GM23338 (cell line): ENCODE measurements at regions not wholly inside any gene's neighbourhood (a gene's known extent, or its start where the extent isn't known, plus 50 kb on each side); places are given as distances from the start of the nearest gene placed in this dataset.
A peak's percentile ranks its signal among the peaks of the same experiment; 100 is the strongest.

Experiments used
- ATAC-seq: fragments of 200-7000 bp; cut with Tn5 transposase; 3 replicates; pipeline ENCODE4 v1.9.1; 2020
- DNase-seq: peaks from one replicate; pipeline ENCODE4 v3.0.0-alpha.2; 2015; ENCODE audit warnings: low spot score
- H2AFZ ChIP-seq: fragments of 200-600 bp; sonication (generic); 2 replicates; pipeline ENCODE4 v1.8.0; 2016; ENCODE audit warnings: antibody characterized with exemption, mild to moderate bottlenecking, moderate library complexity
- H3F3A ChIP-seq: fragments of 200-600 bp; sonication (generic); replicated peaks from 2 replicates; pipeline ENCODE4 v1.8.0; 2017; ENCODE audit warnings: antibody characterized with exemption, mixed run types, low read depth
- H3K27ac ChIP-seq: fragments of 200-600 bp; sonication (generic); 2 replicates; pipeline ENCODE4 v1.6.1; 2016; ENCODE audit warnings: low read depth
- H3K27me3 ChIP-seq: fragments of 200-600 bp; sonication (generic); 2 replicates; pipeline ENCODE4 v1.8.0; 2016; ENCODE audit warnings: mild to moderate bottlenecking, mixed run types, moderate library complexity; ENCODE audit not compliant: insufficient read depth
- H3K36me3 ChIP-seq: fragments of 200-600 bp; sonication (generic); 2 replicates; pipeline ENCODE4 v1.8.0; 2016; ENCODE audit warnings: mild to moderate bottlenecking; ENCODE audit not compliant: insufficient read depth
- H3K4me1 ChIP-seq: fragments of 200-600 bp; sonication (generic); 2 replicates; pipeline ENCODE4 v1.8.0; 2016; ENCODE audit warnings: mild to moderate bottlenecking, moderate library complexity; ENCODE audit not compliant: insufficient read depth
- H3K4me2 ChIP-seq: fragments of 200-600 bp; sonication (generic); 2 replicates; pipeline ENCODE4 v1.7.1; 2017; ENCODE audit warnings: mixed run types
- H3K4me3 ChIP-seq: fragments of 200-600 bp; sonication (generic); 2 replicates; pipeline ENCODE4 v1.6.1; 2016; ENCODE audit warnings: mixed run types
- H3K79me2 ChIP-seq: fragments of 200-600 bp; sonication (generic); replicated peaks from 2 replicates; pipeline ENCODE4 v1.8.0; 2017; ENCODE audit warnings: mild to moderate bottlenecking; ENCODE audit not compliant: insufficient read depth
- H3K9me2 ChIP-seq: fragments of 200-600 bp; sonication (generic); 2 replicates; pipeline ENCODE4 v1.8.0; 2017; ENCODE audit not compliant: insufficient read depth
- H4K20me1 ChIP-seq: fragments of 200-600 bp; sonication (generic); replicated peaks from 2 replicates; pipeline ENCODE4 v1.8.0; 2017; ENCODE audit warnings: mild to moderate bottlenecking; ENCODE audit not compliant: insufficient read depth
- H3K27ac Mint-ChIP-seq: 2 replicates; pipeline ENCODE4 v1.8.0; 2020; ENCODE audit warnings: inconsistent platforms, mild to moderate bottlenecking, moderate library complexity, mixed read lengths
- H3K27me3 Mint-ChIP-seq: 3 replicates; pipeline ENCODE4 v1.8.0; 2022; ENCODE audit warnings: low read depth, mild to moderate bottlenecking, moderate library complexity, mixed read lengths, inconsistent platforms; ENCODE audit not compliant: insufficient read depth, poor library complexity
- H3K36me3 Mint-ChIP-seq: 3 replicates; pipeline ENCODE4 v1.8.0; 2021; ENCODE audit warnings: low read depth, mild to moderate bottlenecking, inconsistent platforms, moderate library complexity, mixed read lengths
- H3K4me1 Mint-ChIP-seq: 3 replicates; pipeline ENCODE4 v1.8.0; 2020; ENCODE audit warnings: mild to moderate bottlenecking, inconsistent platforms, mixed read lengths
- H3K4me3 Mint-ChIP-seq: 3 replicates; pipeline ENCODE4 v1.8.0; 2021; ENCODE audit warnings: moderate library complexity, mild to moderate bottlenecking, inconsistent platforms, mixed read lengths
- H3K9me3 Mint-ChIP-seq: 3 replicates; pipeline ENCODE4 v1.8.0; 2020; ENCODE audit warnings: moderate library complexity, mild to moderate bottlenecking, inconsistent platforms, mixed read lengths
- CREB1 ChIP-seq: fragments of 250-450 bp; sonication (Bioruptor Pico); IDR thresholded peaks from 2 replicates; pipeline ENCODE4 v1.5.0; 2020; ENCODE audit warnings: low read depth, mild to moderate bottlenecking, moderate library complexity
- CTCF ChIP-seq, 2 experiments: fragments of 200-600 bp in 1 of 2; sonication (generic) in 1 of 2; conservative IDR thresholded peaks; 2 replicates each; pipeline versions ENCODE4 v1.5.1 to v1.6.1; 2016 to 2017; ENCODE audit warnings: antibody characterized with exemption in 2 of 2, low read depth in 2 of 2, mild to moderate bottlenecking in 2 of 2, moderate library complexity in 1 of 2
- ZNF114 ChIP-seq: fragments of 250-450 bp; sonication (Bioruptor Pico); IDR thresholded peaks from 2 replicates; pipeline ENCODE4 v1.5.0; 2020; ENCODE audit warnings: mild to moderate bottlenecking, moderate library complexity
- ZNF462 ChIP-seq: fragments of 250-450 bp; sonication (Bioruptor Pico); IDR thresholded peaks from 2 replicates; pipeline ENCODE4 v1.5.0; 2020; ENCODE audit warnings: mild to moderate bottlenecking, moderate library complexity
- TF ChIP-seq, protein P1 (sequence below): IDR thresholded peaks from 2 replicates; pipeline ENCODE4 v1.6.1; 2016; ENCODE audit warnings: antibody characterized with exemption

DNA sequence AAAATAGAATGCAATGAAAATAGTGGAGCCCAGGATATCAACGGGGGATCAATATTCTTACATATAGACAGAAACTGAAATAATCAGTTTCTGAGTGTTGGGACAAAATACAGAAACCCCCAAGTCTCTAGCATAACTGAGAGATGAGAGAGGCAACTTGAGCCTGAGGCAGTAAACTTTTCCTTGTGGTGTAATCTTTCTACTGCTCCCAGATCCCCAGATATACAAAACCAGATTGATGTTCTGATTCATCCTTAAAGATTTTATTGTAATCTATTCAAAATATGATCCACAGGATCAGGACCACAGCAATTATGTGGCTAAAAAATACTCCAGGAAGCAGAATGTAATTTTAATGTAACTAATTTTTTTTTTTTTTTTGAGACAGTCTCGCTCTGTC is 2282.6 kb downstream of the ARAP2 start (continued):
- TF ChIP-seq ZNF462 (CRISPR knock-in tag) (no peak), CREB1 (CRISPR knock-in tag) (no peak), ZNF114 (CRISPR knock-in tag) (no peak)
- TF ChIP-seq, protein P1, sequence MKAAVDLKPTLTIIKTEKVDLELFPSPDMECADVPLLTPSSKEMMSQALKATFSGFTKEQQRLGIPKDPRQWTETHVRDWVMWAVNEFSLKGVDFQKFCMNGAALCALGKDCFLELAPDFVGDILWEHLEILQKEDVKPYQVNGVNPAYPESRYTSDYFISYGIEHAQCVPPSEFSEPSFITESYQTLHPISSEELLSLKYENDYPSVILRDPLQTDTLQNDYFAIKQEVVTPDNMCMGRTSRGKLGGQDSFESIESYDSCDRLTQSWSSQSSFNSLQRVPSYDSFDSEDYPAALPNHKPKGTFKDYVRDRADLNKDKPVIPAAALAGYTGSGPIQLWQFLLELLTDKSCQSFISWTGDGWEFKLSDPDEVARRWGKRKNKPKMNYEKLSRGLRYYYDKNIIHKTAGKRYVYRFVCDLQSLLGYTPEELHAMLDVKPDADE: no peak

DNA sequence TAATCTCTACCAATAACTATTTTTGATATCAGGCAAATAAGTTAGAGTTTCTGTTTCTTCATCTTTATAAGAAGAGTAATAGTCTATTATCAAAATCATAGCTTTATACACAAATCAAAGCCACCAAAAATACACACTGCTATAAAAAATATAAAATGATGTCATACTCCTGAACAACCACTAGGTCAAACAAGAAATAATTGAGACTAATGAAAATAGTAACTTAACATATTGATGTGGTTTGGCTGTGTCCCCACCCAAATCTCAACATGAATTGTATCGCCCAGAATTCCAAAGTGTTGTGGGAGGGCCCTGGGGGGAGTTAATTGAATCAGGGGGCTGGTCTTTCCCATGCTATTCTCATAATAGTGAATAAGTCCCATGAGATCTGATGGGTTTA is 2277.5 kb downstream of the ARAP2 start:
- Mint-ChIP-seq H3K36me3 (peaks cover 5% of the 10 kb centered on the region; the same call in 2 of the 3 replicates), H3K4me3 (no peak overlapping the region), H3K27me3 (peaks cover 3% of the 10 kb centered on the region), H3K4me1 (no peaks in the 10 kb centered on the region), H3K27ac (no peak overlapping the region), H3K9me3 (peaks cover 28% of the 10 kb centered on the region)
- H3K4me2 ChIP-seq: no peak overlapping the region
- H2AFZ ChIP-seq: no peak overlapping the region
- H3F3A ChIP-seq: no peaks in the 10 kb centered on the region
- H3K36me3 ChIP-seq: peaks cover 6% of the 10 kb centered on the region; the same call in 1 of the 2 replicates
- no peaks in the 10 kb centered on the region for H3K27me3 ChIP-seq
- peaks cover 3% of the 10 kb centered on the region; the same call in 1 of the 2 replicates for H3K9me2 ChIP-seq
- no peaks in the 10 kb centered on the region for H3K4me1 ChIP-seq
- H3K4me3 ChIP-seq: no peak overlapping the region
- DNase-seq (no peak), ATAC-seq (no peak)
- H3K79me2 ChIP-seq: no peaks in the 10 kb centered on the region
- no peaks in the 10 kb centered on the region for H4K20me1 ChIP-seq
- TF ChIP-seq ZNF462 (CRISPR knock-in tag) (no peak), CTCF (conservative IDR thresholded peaks at IDR 0.05; ENCODE audit: low read depth in 2 of 2) (peak in 1 of 2 experiments; percentile 22; a peak in 1 of 4 replicates)
- no peak overlapping the region for H3K27ac ChIP-seq
